ENCODE measurements at regions not wholly inside any gene's neighbourhood (a gene's known extent, or its start where the extent isn't known, plus 50 kb on each side); places are given as distances from the start of the nearest gene placed in this dataset.

- DNase-seq (ENCODE audit: low read depth): no peak
Measured at GRCh38 chr16:81185416-81185815, 53.1 kb upstream of the BCO1 start.

- peak; percentile 94 for DNase-seq (ENCODE audit: low read depth)
Measured at GRCh38 chr16:81181013-81181720, 57.3 kb upstream of the BCO1 start.

GRCh38 chr16:81180578-81180977, 57.9 kb upstream of the BCO1 start:
- DNase-seq (ENCODE audit: low read depth): no peak

GRCh38 chr16:81179219-81179618, 59.3 kb upstream of the BCO1 start:
- DNase-seq (ENCODE audit: low read depth): no peak

GRCh38 chr16:81175325-81175891, 63.1 kb upstream of the BCO1 start:
- DNase-seq (ENCODE audit: low read depth): peak; percentile 28

- no peak for DNase-seq (ENCODE audit: low read depth)
Measured at GRCh38 chr16:81174644-81175324, 63.7 kb upstream of the BCO1 start.

GRCh38 chr16:81172769-81173658, 65.5 kb upstream of the BCO1 start:
- DNase-seq (ENCODE audit: low read depth): no peak

- no peak for DNase-seq (ENCODE audit: low read depth)
Measured at GRCh38 chr16:81170824-81171223, 67.7 kb upstream of the BCO1 start.

GRCh38 chr16:81168406-81168805, 70.1 kb upstream of the BCO1 start:
- no peak for DNase-seq (ENCODE audit: low read depth)

GRCh38 chr16:81167851-81168250, 70.6 kb upstream of the BCO1 start:
- DNase-seq (ENCODE audit: low read depth): no peak

- DNase-seq (ENCODE audit: low read depth): no peak
Measured at GRCh38 chr16:81166417-81167300, 70.5 kb upstream of the GCSH start.

GRCh38 chr16:81165411-81166097, 69.4 kb upstream of the GCSH start:
- DNase-seq (ENCODE audit: low read depth): no peak

GRCh38 chr16:81164958-81165357, 68.8 kb upstream of the GCSH start:
- DNase-seq (ENCODE audit: low read depth): no peak

- DNase-seq (ENCODE audit: low read depth): no peak
Measured at GRCh38 chr16:81164481-81164880, 68.3 kb upstream of the GCSH start.

GRCh38 chr16:81163671-81164070, 67.5 kb upstream of the GCSH start:
- no peak for DNase-seq (ENCODE audit: low read depth)

GRCh38 chr16:81158964-81159363, 62.8 kb upstream of the GCSH start:
- no peak for DNase-seq (ENCODE audit: low read depth)

GRCh38 chr16:81155769-81156168, 59.6 kb upstream of the GCSH start:
- no peak for DNase-seq (ENCODE audit: low read depth)

GRCh38 chr16:81151648-81152310, 55.6 kb upstream of the GCSH start:
- no peak for DNase-seq (ENCODE audit: low read depth)

GRCh38 chr16:81149614-81150013, 53.4 kb upstream of the GCSH start:
- no peak for DNase-seq (ENCODE audit: low read depth)

GRCh38 chr16:81148277-81148676, 52.1 kb upstream of the GCSH start:
- no peak for DNase-seq (ENCODE audit: low read depth)

Measured in GM04503 (cell line).